Activated T-helper 17 cell treated with anti-CD3 and anti-CD28 coated beads, Interleukin-2, amount 50 U/mL, for 72 hours (primary cell): ENCODE measurements at regions not wholly inside any gene's neighbourhood (a gene's known extent, or its start where the extent isn't known, plus 50 kb on each side); places are given as distances from the start of the nearest gene placed in this dataset.

Experiments used
- ATAC-seq: fragments of 150-1000 bp; cut with Tn5 transposase; replicated peaks from 2 replicates; pipeline ENCODE4 v1.10.0; 2021; ENCODE audit warnings: mild to moderate bottlenecking, moderate library complexity
- H3K27ac Mint-ChIP-seq: one replicate; pipeline ENCODE4 v1.8.0; 2022; ENCODE audit warnings: mixed read lengths
- H3K27me3 Mint-ChIP-seq: one replicate; pipeline ENCODE4 v1.8.0; 2022; ENCODE audit warnings: mixed read lengths
- H3K36me3 Mint-ChIP-seq: one replicate; pipeline ENCODE4 v1.8.0; 2022; ENCODE audit warnings: low read depth, mild to moderate bottlenecking, mixed read lengths
- H3K4me1 Mint-ChIP-seq: one replicate; pipeline ENCODE4 v1.8.0; 2022; ENCODE audit warnings: mixed read lengths
- H3K4me3 Mint-ChIP-seq: one replicate; pipeline ENCODE4 v1.8.0; 2022; ENCODE audit warnings: mild to moderate bottlenecking, mixed read lengths
- H3K9me3 Mint-ChIP-seq: one replicate; pipeline ENCODE4 v1.8.0; 2022; ENCODE audit warnings: mixed read lengths

DNA sequence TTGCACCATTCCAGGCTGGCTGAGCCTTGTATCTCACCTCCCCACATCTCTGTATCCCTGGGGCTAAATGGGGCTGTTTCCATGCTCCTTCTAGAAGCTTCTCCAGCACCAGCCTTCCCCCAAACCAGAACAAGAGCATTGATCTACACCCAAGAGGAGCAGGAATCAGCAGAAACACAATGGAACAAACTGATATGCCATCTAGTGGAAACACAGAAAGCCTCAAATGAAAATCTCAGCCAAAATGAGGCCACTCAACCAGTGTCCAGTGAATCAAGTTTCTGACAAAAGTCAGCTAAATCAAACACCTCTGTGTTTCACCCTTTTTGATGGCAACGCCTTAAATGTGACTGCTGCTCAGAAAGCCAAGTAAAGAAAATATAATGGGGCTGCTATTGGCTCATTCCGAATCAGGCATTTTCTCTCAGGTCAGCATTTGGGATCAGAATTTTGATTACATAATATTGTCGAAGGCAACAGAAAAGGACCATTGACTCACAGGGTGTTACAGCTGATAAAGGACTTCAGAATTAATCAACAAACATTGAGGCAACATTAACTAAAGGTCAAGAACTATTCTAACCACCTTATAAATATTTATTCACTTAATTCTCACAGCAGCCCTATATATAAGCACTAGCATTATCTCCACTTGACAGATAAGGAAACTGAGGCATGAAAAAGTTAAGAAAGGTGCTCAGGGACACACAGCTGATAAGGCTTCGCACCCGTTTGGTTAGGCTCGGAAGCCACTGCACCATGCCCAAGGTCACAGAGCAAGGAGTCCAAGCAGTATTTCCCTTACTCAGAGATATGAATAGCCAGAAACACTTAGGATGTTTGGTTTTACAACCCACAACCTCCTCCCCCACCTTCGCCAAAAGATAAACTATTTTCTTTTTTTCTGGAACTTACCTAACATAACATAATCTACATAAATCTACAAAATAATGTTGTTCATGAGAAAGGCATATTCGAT, 85.8 kb upstream of the KCNJ15 start:
- ATAC-seq, result no peak
- Mint-ChIP-seq H3K4me3 (no peak overlapping the region), H3K9me3 (no peaks in the 10 kb centered on the region), H3K27me3 (peaks cover 3% of the 10 kb centered on the region), H3K27ac (no peak overlapping the region), H3K36me3 (no peaks in the 10 kb centered on the region), H3K4me1 (no peaks in the 10 kb centered on the region)

- ATAC-seq, result no peak
- Mint-ChIP-seq H3K9me3 (no peaks in the 10 kb centered on the region), H3K4me3 (no peak overlapping the region), H3K27me3 (peaks cover 7% of the 10 kb centered on the region), H3K36me3 (no peaks in the 10 kb centered on the region), H3K4me1 (no peaks in the 10 kb centered on the region), H3K27ac (no peak overlapping the region)
Observed at GRCh38 chr21:38171723-38172344, 85.0 kb upstream of the KCNJ15 start.

- Mint-ChIP-seq H3K9me3 (no peaks in the 10 kb centered on the region), H3K36me3 (no peaks in the 10 kb centered on the region), H3K27ac (no peak overlapping the region), H3K4me3 (no peak overlapping the region), H3K4me1 (no peaks in the 10 kb centered on the region), H3K27me3 (peaks cover 11% of the 10 kb centered on the region)
- ATAC-seq, result no peak
Observed at GRCh38 chr21:38173276-38174035, 83.3 kb upstream of the KCNJ15 start.

- Mint-ChIP-seq H3K36me3 (no peaks in the 10 kb centered on the region), H3K9me3 (no peaks in the 10 kb centered on the region), H3K27ac (no peak overlapping the region), H3K4me1 (no peaks in the 10 kb centered on the region), H3K27me3 (peaks cover 12% of the 10 kb centered on the region), H3K4me3 (no peak overlapping the region)
- ATAC-seq, result no peak
Observed at GRCh38 chr21:38175306-38175705, 81.5 kb upstream of the KCNJ15 start.

DNA sequence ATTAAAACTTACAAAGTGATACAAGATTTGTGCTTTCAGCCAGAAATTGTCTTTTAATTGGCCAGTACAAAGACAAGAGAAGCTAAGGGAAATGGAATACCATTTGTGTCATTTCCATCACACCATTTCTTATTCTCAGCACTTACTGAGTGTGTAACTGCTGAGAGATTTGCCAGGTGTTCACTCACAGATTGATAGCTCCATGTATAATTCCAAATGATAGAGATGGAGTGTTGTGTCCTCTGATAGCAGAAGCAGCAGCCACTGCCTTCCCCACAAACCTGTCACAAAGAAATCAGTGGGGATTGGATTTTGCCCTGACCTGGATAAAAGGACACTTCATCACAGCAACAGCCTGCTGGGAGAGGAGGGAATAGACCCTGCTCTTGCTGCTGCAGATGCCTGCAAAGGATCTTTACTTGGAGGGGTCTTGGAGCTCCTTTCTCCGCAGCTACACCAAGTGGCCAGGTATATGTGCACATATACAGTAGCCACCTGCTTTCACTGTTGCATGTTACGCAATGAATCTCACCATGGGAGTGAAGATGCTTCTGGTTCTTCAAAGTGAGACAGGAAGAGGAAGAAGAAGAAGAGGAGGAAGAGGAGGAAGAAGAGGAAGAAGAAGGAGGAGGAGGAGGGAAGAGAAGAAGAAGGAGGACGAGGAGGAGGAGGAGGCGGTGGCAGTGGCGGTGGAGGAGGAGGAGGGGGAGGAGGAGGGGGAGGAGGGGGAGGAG, 78.7 kb upstream of the KCNJ15 start:
- no peaks in the 10 kb centered on the region for H3K9me3 Mint-ChIP-seq
- no peak for ATAC-seq
- H3K4me1 Mint-ChIP-seq, result no peaks in the 10 kb centered on the region
- no peaks in the 10 kb centered on the region for H3K36me3 Mint-ChIP-seq
- H3K27me3 Mint-ChIP-seq, result peaks cover 15% of the 10 kb centered on the region
- H3K27ac Mint-ChIP-seq, result no peak overlapping the region
- H3K4me3 Mint-ChIP-seq, result no peak overlapping the region

DNA sequence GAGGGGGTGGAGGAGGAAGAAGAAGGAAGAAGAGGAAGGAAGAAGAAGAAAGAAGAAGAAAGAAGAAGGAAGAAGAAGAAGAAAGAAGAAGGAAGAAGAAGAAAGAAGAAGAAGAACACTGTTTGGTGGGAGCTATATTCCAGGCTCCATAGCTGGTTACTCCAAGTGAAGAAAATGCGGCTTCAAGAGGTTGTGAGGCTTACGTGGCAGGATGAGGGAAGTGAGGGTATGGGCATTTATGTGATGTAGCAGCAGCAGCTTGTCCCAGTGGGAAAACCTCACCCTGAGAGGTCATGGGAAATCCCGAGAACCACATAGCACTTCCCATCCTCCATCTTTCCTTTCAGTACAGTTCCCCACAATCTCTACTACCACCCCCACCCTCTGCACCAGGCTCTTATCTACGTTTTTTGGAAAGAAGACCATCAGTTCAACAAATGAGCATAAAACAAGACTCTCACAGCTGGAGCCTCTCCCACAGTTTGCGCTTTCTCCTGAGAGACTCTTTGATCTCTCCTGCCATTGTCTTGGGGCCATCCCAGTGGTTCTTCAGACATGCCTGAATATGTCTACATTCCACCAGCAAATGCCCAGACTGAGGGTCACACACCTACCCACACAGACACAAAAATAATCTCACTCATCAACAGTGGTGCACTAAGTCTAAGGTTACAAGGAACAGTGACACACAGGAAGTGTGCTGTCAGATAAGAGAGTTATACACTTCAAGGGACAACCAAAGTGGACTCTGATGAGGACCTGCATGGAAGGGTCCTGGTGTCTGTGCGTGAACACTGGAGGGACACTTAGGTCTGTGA, 77.9 kb upstream of the KCNJ15 start:
- peaks cover 15% of the 10 kb centered on the region for H3K27me3 Mint-ChIP-seq

GRCh38 chr21:38179511-38179910, 77.3 kb upstream of the KCNJ15 start:
- H3K27me3 Mint-ChIP-seq, result peaks cover 15% of the 10 kb centered on the region
- H3K4me1 Mint-ChIP-seq, result no peaks in the 10 kb centered on the region
- no peaks in the 10 kb centered on the region for H3K36me3 Mint-ChIP-seq
- no peak overlapping the region for H3K27ac Mint-ChIP-seq
- no peak overlapping the region for H3K4me3 Mint-ChIP-seq
- H3K9me3 Mint-ChIP-seq, result no peaks in the 10 kb centered on the region
- ATAC-seq, result no peak

More for the DNA sequence above, 77.9 kb upstream of the KCNJ15 start:
- Mint-ChIP-seq H3K4me3 (no peak overlapping the region), H3K27ac (no peak overlapping the region), H3K36me3 (no peaks in the 10 kb centered on the region), H3K4me1 (no peaks in the 10 kb centered on the region), H3K9me3 (no peaks in the 10 kb centered on the region)
- ATAC-seq, result no peak

- H3K27ac Mint-ChIP-seq, result no peak overlapping the region
- H3K27me3 Mint-ChIP-seq, result peaks cover 15% of the 10 kb centered on the region
- H3K36me3 Mint-ChIP-seq, result no peaks in the 10 kb centered on the region
Observed at GRCh38 chr21:38181096-38181495, 75.7 kb upstream of the KCNJ15 start.

DNA sequence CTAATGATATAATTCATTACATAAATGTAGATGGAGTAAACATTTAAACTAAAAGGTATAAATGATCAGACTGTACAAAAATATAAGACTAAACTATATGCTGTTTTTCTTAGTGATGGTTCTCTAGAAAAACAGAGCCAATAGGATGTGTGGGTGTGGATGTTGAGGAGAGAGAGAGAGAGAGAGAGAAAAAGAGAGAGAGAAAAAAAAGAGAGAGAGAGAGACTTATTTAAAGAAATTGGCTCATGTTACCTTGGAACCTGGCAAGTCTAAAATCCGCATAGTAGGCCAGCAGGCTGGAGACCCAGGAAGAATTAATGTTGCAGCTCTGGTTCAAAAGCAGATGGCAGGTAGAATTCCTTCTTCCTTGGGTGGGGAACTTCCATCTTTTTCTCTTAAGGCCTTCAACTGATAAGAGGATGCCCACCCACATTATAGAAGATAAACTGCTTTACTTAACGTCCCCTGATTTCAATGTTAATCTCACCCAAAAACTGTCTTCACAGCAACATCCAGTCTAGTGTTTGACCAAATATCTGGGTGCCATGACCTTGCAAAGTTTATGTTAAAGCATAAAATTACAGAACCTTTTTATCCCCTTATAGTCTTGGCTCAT, 74.3 kb upstream of the KCNJ15 start:
- H3K4me3 Mint-ChIP-seq, result no peak overlapping the region
- H3K9me3 Mint-ChIP-seq, result no peaks in the 10 kb centered on the region
- ATAC-seq, result no peak
- peaks cover 11% of the 10 kb centered on the region for H3K27me3 Mint-ChIP-seq
- no peaks in the 10 kb centered on the region for H3K36me3 Mint-ChIP-seq
- H3K4me1 Mint-ChIP-seq, result no peaks in the 10 kb centered on the region
- no peak overlapping the region for H3K27ac Mint-ChIP-seq

More at GRCh38 chr21:38181096-38181495, 75.7 kb upstream of the KCNJ15 start:
- Mint-ChIP-seq H3K4me1 (no peaks in the 10 kb centered on the region), H3K4me3 (no peak overlapping the region), H3K9me3 (no peaks in the 10 kb centered on the region)
- ATAC-seq, result no peak

DNA sequence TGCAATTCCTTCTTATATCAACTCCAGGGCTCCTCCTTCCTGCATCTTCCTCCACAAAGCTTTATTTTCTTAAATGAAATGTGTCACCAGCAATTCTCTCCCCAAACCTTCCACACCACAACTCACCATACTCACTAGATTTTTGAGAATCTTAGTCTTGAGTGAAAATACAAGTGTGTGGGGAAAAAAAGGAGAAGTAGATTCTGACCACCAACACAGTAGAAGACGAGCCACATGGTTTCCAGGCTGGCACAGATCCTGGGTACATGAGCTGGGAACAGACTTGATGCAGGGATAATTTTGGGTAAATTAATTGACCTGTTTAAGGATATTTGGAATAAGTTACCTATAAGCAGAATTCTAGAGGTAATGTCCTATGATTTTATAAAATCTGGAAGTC, 72.8 kb upstream of the KCNJ15 start:
- Mint-ChIP-seq H3K27me3 (peaks cover 7% of the 10 kb centered on the region), H3K36me3 (no peaks in the 10 kb centered on the region), H3K27ac (no peak overlapping the region), H3K4me3 (no peak overlapping the region), H3K9me3 (no peaks in the 10 kb centered on the region), H3K4me1 (no peaks in the 10 kb centered on the region)
- no peak for ATAC-seq

GRCh38 chr21:38186661-38187270, 70.0 kb upstream of the KCNJ15 start:
- Mint-ChIP-seq H3K27me3 (peaks cover 3% of the 10 kb centered on the region), H3K27ac (no peak overlapping the region), H3K36me3 (no peaks in the 10 kb centered on the region), H3K9me3 (no peaks in the 10 kb centered on the region), H3K4me1 (no peaks in the 10 kb centered on the region), H3K4me3 (no peak overlapping the region)
- ATAC-seq, result no peak

DNA sequence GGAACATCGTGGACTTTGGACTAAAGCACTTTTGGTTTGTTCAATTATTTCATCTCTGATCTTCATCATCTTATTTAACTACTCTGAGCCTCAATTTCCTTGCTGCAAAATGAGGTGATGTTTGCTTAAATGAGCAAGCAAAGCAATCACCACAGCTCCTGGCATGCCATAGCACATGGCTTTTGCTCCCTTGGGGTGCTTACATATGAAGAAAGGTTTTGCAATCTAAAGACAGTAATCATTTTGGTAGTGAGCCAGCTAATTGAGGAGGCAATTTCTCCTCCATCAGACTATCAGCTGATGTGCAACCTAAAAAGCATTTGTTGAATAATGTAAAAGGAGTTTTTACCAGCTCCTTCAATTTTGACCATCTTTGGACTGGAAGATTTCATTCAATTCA, 68.8 kb upstream of the KCNJ15 start:
- Mint-ChIP-seq H3K4me1 (no peaks in the 10 kb centered on the region), H3K27me3 (no peaks in the 10 kb centered on the region), H3K27ac (no peak overlapping the region), H3K9me3 (no peaks in the 10 kb centered on the region), H3K4me3 (no peak overlapping the region), H3K36me3 (no peaks in the 10 kb centered on the region)
- ATAC-seq, result no peak

GRCh38 chr21:38196036-38196435, 60.8 kb upstream of the KCNJ15 start:
- Mint-ChIP-seq H3K4me3 (no peak overlapping the region), H3K4me1 (no peaks in the 10 kb centered on the region), H3K27ac (no peak overlapping the region), H3K36me3 (no peaks in the 10 kb centered on the region), H3K27me3 (peaks cover 13% of the 10 kb centered on the region), H3K9me3 (peaks cover 4% of the 10 kb centered on the region)
- no peak for ATAC-seq
